Kidney glomerular epithelial cell (primary cell): ENCODE measurements at regions not wholly inside any gene's neighbourhood (a gene's known extent, or its start where the extent isn't known, plus 50 kb on each side); places are given as distances from the start of the nearest gene placed in this dataset.

Experiments used
- DNase-seq: peaks from one replicate; lab custom pipeline; 2025; lab: John Stamatoyannopoulos, UW

- DNase-seq, result no peak
These were observed 58.7 kb downstream of the OTOL1 start for GRCh38 chr3:161555320-161555719.

- no peak for DNase-seq
These were observed 59.9 kb downstream of the OTOL1 start for GRCh38 chr3:161556533-161556932.

- no peak for DNase-seq
These were observed 60.3 kb downstream of the OTOL1 start for GRCh38 chr3:161556941-161557340.

- no peak for DNase-seq
These were observed 61.0 kb downstream of the OTOL1 start for GRCh38 chr3:161557445-161558150.

- DNase-seq, result no peak
These were observed 61.6 kb downstream of the OTOL1 start for GRCh38 chr3:161558236-161558635.

GRCh38 chr3:161559177-161559998 lies 62.8 kb downstream of the OTOL1 start:
- peak; percentile 71 for DNase-seq

GRCh38 chr3:161560008-161560637 lies 63.5 kb downstream of the OTOL1 start:
- DNase-seq, result peak; percentile 37

- DNase-seq, result no peak
These were observed 71.2 kb downstream of the OTOL1 start for GRCh38 chr3:161567577-161568361.

GRCh38 chr3:161568671-161569070 lies 72.1 kb downstream of the OTOL1 start:
- DNase-seq, result no peak

GRCh38 chr3:161571951-161572350 lies 75.3 kb downstream of the OTOL1 start:
- DNase-seq, result no peak

GRCh38 chr3:161573136-161573535 lies 76.5 kb downstream of the OTOL1 start:
- no peak for DNase-seq

GRCh38 chr3:161575901-161576300 lies 79.3 kb downstream of the OTOL1 start:
- DNase-seq, result no peak

GRCh38 chr3:161576311-161576710 lies 79.7 kb downstream of the OTOL1 start:
- DNase-seq, result no peak

GRCh38 chr3:161576714-161577510 lies 80.3 kb downstream of the OTOL1 start:
- DNase-seq, result no peak

- DNase-seq, result no peak
These were observed 81.1 kb downstream of the OTOL1 start for GRCh38 chr3:161577662-161578061.

GRCh38 chr3:161579395-161580126 lies 83.0 kb downstream of the OTOL1 start:
- DNase-seq, result no peak

GRCh38 chr3:161585922-161586321 lies 89.3 kb downstream of the OTOL1 start:
- no peak for DNase-seq

- no peak for DNase-seq
These were observed 90.1 kb downstream of the OTOL1 start for GRCh38 chr3:161586556-161587235.

- no peak for DNase-seq
These were observed 102.0 kb downstream of the OTOL1 start for GRCh38 chr3:161598639-161599038.

GRCh38 chr3:161599697-161600096 lies 103.1 kb downstream of the OTOL1 start:
- no peak for DNase-seq
